Suprapubic skin (tissue), 4 donors: ENCODE measurements at regions not wholly inside any gene's neighbourhood (a gene's known extent, or its start where the extent isn't known, plus 50 kb on each side); places are given as distances from the start of the nearest gene placed in this dataset.

Experiments
- DNase-seq, 2 donors: peaks; one replicate each; pipeline ENCODE4 v3.0.0-alpha.2; 2019; ENCODE audit warnings: low spot score in 2 of 2
- H3K27ac ChIP-seq: fragments of 200-600 bp; sonication (generic); one replicate; pipeline ENCODE4 v1.5.1; 2019
- H3K27me3 ChIP-seq: fragments of 200-600 bp; sonication (generic); one replicate; pipeline ENCODE4 v1.5.1; 2019
- H3K36me3 ChIP-seq: fragments of 200-600 bp; sonication (generic); one replicate; pipeline ENCODE4 v1.5.1; 2019
- H3K4me1 ChIP-seq: fragments of 200-600 bp; sonication (generic); one replicate; pipeline ENCODE4 v1.5.1; 2019
- H3K4me3 ChIP-seq: fragments of 200-600 bp; sonication (generic); one replicate; pipeline ENCODE4 v1.5.1; 2019; ENCODE audit warnings: mild to moderate bottlenecking
- H3K9me3 ChIP-seq: fragments of 200-600 bp; sonication (generic); one replicate; pipeline ENCODE4 v1.5.1; 2019
- CTCF ChIP-seq, 2 donors: fragments of 200-600 bp in 1 of 2; fragments of 450-650 bp in 1 of 2; sonication (generic) in 1 of 2; IDR thresholded peaks; one replicate each; pipeline ENCODE4 v1.5.1; 2016 to 2019; ENCODE audit warnings: antibody characterized with exemption in 2 of 2, mild to moderate bottlenecking in 1 of 2, moderate library complexity in 1 of 2
- EP300 ChIP-seq: sonication (generic); formaldehyde crosslinking; IDR thresholded peaks from one replicate; pipeline ENCODE4 v1.6.1; 2017; ENCODE audit warnings: antibody characterized with exemption
- POLR2A ChIP-seq, 2 donors: fragments of 450-650 bp; IDR thresholded peaks; one replicate each; pipeline ENCODE4 v1.6.1; 2017; ENCODE audit warnings: antibody characterized with exemption in 2 of 2, mild to moderate bottlenecking in 2 of 2, moderate library complexity in 2 of 2
- POLR2AphosphoS5 ChIP-seq, 3 donors: sonication (generic); formaldehyde crosslinking; IDR thresholded peaks; one replicate each; pipeline ENCODE4 v1.6.1; 2017; ENCODE audit warnings: antibody characterized with exemption in 3 of 3
- WGBS: methylation state at CpG from one replicate; pipeline ENCODE4 v1.1.5; 2018; 5-methylcytosine and 5-hydroxymethylcytosine counted together

- TF ChIP-seq POLR2AphosphoS5 (IDR thresholded peaks at IDR 0.05), result no peak
- TF ChIP-seq POLR2A (IDR thresholded peaks at IDR 0.05), result no peak
- no peak for TF ChIP-seq EP300
- TF ChIP-seq CTCF (IDR thresholded peaks at IDR 0.05), result no peak
- Histone ChIP-seq H3K4me1 (no peaks in the 10 kb centered on the region), H3K4me3 (no peak overlapping the region), H3K27ac (no peak overlapping the region), H3K27me3 (no peaks in the 10 kb centered on the region), H3K9me3 (no peaks in the 10 kb centered on the region), H3K36me3 (no peaks in the 10 kb centered on the region)
- WGBS, result 83% methylated on average over 2 of the region's 2 CpGs
- DNase-seq, result no peak
Observed at GRCh38 chr13:89003656-89004055, 1332.5 kb downstream of the SLITRK5 start.

- Histone ChIP-seq H3K9me3 (no peaks in the 10 kb centered on the region), H3K27me3 (no peaks in the 10 kb centered on the region), H3K27ac (no peak overlapping the region), H3K4me3 (no peak overlapping the region), H3K4me1 (no peaks in the 10 kb centered on the region), H3K36me3 (no peaks in the 10 kb centered on the region)
- no peak for DNase-seq
- 76% methylated on average over 2 of the region's 2 CpGs for WGBS
- TF ChIP-seq POLR2A (IDR thresholded peaks at IDR 0.05), result no peak
- TF ChIP-seq CTCF (IDR thresholded peaks at IDR 0.05), result no peak
- TF ChIP-seq POLR2AphosphoS5 (IDR thresholded peaks at IDR 0.05), result no peak
- TF ChIP-seq EP300, result no peak
Observed at GRCh38 chr13:89011615-89012014, 1340.4 kb downstream of the SLITRK5 start.

GRCh38 chr13:89027694-89028306, 1356.6 kb downstream of the SLITRK5 start:
- no peaks in the 10 kb centered on the region for H3K27me3 ChIP-seq
- TF ChIP-seq CTCF (IDR thresholded peaks at IDR 0.05) (no peak), EP300 (no peak), POLR2A (IDR thresholded peaks at IDR 0.05) (no peak), POLR2AphosphoS5 (IDR thresholded peaks at IDR 0.05) (no peak)
- DNase-seq, result no peak
- 84% methylated on average over 3 of the region's 3 CpGs for WGBS
- no peak overlapping the region for H3K4me3 ChIP-seq
- no peaks in the 10 kb centered on the region for H3K4me1 ChIP-seq
- H3K27ac ChIP-seq, result no peak overlapping the region
- peaks cover 4% of the 10 kb centered on the region for H3K9me3 ChIP-seq
- H3K36me3 ChIP-seq, result no peaks in the 10 kb centered on the region

- no peaks in the 10 kb centered on the region for H3K4me1 ChIP-seq
- no peaks in the 10 kb centered on the region for H3K36me3 ChIP-seq
- H3K9me3 ChIP-seq, result peaks cover 8% of the 10 kb centered on the region
- no peak overlapping the region for H3K4me3 ChIP-seq
- H3K27me3 ChIP-seq, result no peaks in the 10 kb centered on the region
- TF ChIP-seq EP300 (no peak), CTCF (IDR thresholded peaks at IDR 0.05) (no peak), POLR2A (IDR thresholded peaks at IDR 0.05) (no peak), POLR2AphosphoS5 (IDR thresholded peaks at IDR 0.05) (no peak)
- DNase-seq, result no peak
- no peak overlapping the region for H3K27ac ChIP-seq
- WGBS, result 65% methylated on average over 2 of the region's 2 CpGs
Observed at GRCh38 chr13:89029062-89029461, 1357.9 kb downstream of the SLITRK5 start.

- H3K4me1 ChIP-seq, result no peaks in the 10 kb centered on the region
- H3K27ac ChIP-seq, result no peak overlapping the region
- TF ChIP-seq CTCF (IDR thresholded peaks at IDR 0.05) (no peak), EP300 (no peak), POLR2AphosphoS5 (IDR thresholded peaks at IDR 0.05) (no peak), POLR2A (IDR thresholded peaks at IDR 0.05) (no peak)
- H3K36me3 ChIP-seq, result no peaks in the 10 kb centered on the region
- WGBS, result 65% methylated on average over 1 of the region's 1 CpG
- no peak overlapping the region for H3K4me3 ChIP-seq
- no peak for DNase-seq
- no peaks in the 10 kb centered on the region for H3K27me3 ChIP-seq
- H3K9me3 ChIP-seq, result peaks cover 8% of the 10 kb centered on the region
Observed at GRCh38 chr13:89034015-89034414, 1362.8 kb downstream of the SLITRK5 start.
